ENCODE measurements at regions not wholly inside any gene's neighbourhood (a gene's known extent, or its start where the extent isn't known, plus 50 kb on each side); places are given as distances from the start of the nearest gene placed in this dataset.
"Not testable (repeated sequence)": the region's sequence is repeated elsewhere in the genome, so short reads cannot be mapped to it uniquely, and the experiment has no call there.

DNA sequence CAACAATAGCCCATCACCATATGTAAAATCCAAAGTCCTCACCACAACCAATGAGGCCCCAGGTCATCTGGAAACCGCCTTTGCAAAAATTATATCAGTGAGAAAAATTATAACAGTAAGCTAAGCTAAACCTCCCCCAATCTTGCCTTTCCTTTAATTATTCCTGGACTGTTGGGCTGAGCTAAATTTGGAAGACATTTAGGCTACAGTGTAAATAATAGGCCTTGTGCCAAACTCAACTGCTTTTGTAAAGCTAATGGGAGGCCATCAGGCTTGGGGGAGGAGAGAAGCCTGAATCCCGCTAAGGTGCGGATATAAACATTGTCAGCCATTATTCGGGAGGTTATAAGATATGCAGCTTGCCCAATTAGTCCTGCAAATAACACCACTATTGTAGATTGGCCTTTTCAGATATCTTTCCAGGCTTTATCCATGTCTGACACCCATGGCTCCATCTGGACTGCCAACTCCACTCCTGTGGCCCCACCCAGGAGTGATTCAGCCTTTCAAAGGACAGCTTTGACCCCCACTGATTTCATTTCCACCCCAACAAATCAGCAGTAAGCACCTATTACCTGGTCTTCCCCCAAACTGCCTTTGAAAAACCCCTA, 53.0 kb upstream of the CA12 start:
- DNase-seq, result no peak

DNA sequence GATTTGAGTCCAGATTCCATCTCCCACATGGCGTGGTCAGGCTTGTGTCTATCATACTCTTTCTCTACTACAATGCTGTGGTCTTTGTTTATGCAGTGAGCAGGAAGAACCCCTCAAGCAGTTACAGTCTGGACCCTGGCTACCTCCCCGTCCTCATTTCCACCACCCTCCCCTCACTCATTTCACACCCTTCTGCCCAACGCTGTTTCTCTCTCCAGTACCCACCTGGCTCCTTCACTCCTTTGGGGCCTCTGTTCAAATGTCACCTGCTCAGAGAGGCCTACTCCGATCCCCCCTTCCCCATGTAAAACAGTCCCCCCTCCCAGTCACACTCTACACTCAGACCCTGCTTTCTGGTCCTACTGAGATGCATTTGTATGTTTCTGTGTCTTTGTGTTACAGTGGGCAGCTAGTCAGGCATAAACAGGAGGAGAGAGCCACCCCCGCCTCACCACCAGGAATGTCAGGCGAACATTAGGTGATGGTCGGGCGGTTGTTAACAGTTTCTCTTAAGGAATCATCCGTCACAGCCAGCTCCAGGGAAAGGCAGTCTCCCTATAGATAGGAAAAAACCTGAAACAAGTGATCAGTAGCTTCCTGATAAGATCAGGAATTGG, 53.7 kb upstream of the CA12 start:
- no peak for DNase-seq

DNA sequence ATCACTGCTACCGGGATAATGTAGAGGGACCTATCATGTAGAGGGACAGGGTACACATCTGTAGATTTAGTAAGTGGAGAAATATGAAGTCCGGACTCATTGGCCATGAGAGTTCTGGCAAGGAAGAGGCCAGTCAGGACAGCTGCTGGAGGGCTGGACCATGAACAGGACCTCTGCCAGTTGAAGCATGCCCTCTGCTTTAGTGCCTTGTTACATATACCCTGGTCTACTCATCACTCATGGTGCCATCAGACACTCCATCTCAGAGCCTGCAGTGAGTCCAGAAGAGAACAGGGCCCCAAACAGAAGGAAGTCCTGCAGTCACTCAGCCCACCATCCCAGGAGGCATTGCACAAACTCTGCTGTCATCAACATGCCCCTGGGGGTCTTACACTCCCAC, 54.7 kb upstream of the CA12 start:
- no peak for DNase-seq

DNA sequence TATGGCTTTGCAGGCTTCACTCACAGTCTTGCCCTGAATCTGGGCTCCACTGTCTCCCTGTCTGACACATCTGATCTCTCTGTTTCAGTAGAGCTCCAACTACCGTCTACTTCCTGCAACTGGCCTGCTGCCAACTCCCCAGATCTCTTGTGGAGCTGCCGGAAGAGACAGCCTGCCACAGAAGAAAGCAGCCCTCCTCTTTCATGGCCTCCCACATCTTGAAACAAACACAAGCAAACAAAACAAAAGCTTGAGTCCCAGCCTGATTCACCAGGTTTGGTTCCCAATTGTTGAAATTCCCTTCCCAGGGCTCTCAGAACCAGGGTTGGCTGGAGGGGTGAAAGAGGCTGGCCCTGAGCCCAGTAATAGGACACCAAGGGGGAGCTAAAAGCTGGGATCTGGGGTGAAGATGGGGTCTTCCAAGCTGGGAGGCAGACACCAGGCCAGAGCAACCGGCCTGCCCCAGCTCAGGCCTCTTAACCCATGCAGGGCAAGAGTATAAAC, 55.3 kb upstream of the CA12 start:
- peak; percentile 69 to 77 for DNase-seq

DNA sequence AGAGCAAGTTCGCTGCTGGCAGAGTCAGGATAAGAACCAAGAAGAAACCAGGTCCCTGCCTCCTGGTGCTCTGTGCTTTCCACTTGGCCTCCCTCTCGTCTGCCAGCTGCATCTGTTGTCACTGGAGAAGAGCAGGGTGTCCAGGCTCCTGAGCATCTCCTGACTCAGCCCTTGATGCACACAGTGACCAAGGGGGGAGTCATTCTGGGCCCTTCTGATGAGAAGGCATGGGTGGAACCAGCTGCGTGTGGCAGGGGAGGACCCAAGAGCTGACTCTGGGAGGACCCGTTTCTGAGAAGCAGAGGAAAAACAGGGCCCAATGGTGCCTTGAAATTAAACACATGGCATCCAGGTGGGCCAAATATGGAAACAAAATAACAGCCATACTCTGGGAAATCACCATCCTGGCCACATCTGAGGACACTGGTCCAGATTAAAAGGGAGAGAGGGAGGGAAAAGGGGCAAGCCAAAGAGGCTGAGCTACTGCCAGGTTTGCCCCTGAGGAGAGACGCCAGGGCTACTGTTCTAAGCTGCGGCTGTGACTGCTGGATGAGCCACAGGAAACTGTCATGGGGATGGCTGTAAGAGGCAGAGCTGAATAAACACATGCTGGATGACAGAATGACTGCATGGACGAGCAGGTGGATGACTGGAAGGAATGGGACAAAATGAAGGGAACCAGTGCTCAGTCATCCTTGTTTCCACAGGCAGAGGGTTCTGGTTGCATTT, 58.1 kb upstream of the CA12 start:
- DNase-seq, result no peak

DNA sequence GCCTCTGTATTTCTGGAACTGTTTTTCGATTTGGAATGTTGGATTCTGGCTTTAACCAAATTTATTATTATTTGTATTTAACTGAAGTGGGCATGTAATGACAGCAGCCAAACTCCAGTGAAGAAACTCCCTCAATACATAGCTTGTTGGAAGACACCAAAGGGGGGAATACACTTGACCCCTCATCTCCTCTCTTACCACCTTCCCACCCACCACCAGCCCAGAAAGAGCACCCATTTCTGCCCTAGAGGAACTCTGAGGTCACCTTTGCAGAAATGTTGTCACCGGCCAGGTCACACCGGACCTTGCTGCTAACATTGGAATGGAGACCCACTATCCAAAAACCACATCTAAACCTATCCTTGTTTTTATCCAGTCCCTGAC, 58.6 kb upstream of the CA12 start:
- DNase-seq, result no peak

DNA sequence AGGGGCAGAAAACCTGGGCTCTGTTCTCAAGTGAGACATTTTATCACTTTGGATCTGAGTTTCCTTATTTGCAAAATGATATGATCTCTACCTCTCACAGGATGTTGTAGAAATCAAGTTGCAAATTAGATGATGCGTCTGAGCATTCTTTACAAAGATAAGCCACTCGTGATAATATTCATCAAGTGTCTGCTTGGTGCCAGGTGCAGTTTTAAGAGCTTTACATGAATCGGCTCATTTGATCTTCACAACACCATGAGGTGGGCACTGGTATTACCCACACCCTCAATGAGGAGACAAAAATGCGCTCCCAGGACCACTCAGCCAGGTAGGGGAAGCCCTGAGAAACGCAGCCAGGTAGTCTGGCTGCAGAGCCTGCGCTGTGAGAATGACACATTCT, 59.1 kb upstream of the CA12 start:
- DNase-seq, result no peak

DNA sequence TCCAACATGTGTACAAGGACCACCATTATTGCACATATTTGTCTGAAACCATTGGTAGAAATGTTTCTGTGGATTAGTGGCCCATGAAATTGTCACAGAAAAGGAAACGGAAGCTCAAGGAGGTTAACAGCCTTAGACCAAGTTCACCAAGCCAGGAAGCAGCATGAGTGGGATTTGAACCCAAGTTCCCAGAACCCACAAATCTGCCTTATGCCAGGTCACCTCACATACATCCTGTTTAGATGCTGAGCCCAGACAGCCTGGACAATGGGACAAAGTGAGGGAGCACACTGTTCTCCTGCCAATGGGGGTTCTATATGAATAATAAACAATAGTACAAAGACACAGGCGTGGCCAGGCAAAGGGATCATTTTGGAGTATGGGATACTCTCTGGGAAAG, 59.6 kb upstream of the CA12 start:
- no peak for DNase-seq

DNA sequence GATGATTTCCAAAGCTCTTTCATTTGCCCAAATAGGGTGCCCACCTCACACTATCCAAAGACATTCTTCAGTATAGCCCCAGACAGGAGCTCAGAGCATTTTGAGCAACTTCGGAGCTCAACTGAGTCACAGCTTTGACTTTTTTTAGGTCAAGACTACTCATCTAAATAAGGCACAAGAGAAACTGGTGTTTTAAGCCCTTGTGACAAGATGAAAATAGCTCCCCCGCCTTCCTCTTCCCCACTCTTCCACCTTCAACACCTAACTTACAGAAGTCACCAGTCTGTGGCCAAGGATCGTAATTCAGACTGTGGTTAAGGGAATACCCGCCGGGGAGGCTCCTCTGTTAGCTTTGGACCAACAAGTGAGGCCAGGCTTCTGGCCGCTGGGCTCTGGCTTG, 60.4 kb upstream of the CA12 start:
- no peak for DNase-seq

DNA sequence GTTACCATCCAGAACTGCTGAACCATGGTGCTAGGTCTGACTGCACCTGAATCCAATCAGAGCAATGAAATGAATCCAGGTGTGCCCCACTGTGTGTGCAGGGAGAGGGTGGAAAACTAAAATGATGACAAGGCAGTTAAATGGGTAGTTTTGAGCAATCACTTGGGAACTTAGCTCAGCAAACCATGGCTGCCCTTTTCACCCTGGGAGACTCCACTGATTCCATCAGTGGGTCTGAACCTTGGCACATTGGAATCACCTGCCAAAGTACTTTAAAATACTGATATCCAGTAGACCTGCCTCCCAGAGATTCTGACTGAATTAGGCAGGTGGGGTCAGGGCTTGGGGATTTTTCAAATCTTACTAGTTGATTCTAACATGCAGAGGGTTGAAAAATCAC, 59.8 kb upstream of the USP3 start:
- no peak for DNase-seq

DNA sequence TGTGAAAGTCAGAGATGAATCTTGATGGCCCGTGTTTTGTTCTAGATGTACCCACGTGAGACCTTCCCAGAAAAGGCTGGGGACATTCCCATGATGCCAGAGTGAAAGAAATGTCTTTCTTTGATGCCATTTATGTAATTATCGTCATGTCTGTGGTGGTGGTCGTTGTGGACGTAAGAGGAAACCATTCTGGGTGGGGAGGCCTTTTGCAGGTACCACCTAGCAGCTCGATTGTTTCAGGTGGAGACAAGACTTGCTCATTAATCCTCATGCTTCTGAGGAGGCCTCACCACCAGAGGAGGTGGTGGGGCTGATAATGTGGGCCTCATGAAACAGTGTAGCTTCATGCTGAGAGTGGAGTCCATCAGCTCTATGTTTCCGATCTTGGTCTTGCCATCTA, 58.1 kb upstream of the USP3 start:
- DNase-seq, result no peak

DNA sequence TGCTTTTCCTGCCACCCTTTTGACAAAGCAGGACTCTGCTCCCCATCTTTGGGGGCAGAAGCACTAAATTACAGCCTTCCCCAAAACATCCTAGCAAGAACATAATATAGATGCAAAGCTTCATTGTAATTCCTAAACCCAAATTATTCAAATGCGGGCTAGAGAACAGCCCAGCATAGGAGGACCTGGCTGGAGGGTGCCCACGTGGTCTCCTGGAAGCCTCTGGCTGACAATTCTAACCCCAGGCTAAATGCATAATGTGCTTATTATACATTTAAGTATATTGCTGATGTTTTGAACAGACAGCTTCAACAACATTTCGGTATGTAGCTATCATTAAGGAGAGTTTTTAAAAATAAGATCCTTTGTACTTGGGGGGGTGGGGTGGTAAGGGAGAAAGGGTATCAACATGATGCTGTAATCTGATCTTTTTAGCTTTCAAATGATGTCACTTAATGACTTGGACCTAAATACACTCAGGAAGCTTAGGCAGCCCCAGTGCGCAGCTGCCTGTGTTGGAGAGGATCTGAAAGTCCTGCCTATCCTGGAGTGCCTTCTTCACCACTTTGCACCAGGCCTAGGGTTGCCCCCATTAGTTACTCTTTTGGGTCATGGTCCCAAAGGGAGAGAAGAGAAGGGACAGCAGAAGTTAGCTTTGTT, 57.2 kb upstream of the USP3 start:
- DNase-seq, result no peak

DNA sequence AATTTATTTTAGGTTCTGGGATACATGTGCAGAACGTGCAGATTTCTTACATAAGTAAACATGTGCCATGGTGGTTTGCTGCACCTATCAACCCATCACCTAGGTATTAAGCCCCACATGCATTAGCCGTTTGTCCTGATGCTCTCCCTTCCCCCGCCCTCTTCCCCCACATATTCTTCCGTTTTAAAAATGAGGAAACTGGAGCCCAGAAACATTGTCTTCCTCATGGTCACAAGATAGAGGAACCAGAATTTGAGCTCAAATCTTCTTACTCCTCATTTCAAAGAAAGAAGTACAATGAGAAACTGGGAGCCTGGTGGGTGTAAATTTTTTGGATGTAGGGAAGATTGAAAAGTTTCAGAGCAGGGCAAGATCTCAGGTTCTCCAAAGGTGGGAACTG, 56.1 kb upstream of the USP3 start:
- DNase-seq, result no peak

DNA sequence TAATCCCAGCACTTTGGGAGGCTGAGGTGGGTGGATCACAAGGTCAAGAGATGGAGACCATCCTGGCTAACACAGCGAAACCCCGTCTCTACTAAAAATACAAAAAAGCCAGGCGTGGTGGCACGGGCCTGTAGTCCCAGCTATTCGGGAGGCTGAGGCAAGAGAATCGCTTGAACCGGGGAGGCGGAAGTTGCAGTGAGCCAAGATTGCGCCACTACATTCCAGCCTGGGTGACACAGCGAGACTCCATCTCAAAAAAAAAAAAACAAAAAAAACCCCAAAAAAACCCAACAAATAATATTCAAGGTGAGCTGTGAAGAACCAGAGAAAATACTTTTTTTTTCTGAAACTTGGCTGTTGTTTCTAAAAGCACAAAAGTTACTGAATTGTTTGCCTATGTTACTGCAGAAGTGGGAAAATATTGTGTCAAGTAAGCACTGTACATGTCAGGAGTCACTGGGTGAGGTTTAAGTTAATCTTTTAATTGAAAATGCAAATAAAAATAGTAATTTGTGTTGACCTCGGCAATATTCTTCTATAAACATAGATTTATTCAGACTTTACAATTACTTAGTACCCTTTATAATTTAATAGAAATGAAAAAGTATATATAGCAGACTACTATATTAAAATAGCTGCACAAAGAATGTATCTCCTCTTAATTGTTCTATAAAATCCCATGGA, 55.4 kb upstream of the USP3 start:
- not testable (repeated sequence) for DNase-seq

DNA sequence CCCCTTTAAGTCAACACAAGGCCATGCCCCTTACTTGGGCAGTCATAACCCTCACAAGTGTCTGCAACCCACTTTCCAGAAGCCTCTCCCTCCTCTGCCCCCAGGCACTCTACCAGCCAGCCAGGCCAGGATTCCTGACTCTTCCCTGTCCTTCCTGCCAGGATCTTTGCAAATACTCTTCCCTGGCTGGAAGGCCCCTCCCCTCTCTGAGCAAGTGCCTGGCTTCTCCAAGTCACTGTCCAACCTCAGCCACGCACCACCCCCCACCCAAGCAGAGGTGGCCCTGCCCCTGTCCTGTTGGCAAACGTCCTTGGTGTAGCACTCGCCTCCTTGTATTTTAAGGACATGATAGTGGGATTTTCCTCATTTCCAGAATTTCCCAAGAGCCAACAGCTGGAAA, 54.7 kb upstream of the USP3 start:
- DNase-seq, result no peak

DNA sequence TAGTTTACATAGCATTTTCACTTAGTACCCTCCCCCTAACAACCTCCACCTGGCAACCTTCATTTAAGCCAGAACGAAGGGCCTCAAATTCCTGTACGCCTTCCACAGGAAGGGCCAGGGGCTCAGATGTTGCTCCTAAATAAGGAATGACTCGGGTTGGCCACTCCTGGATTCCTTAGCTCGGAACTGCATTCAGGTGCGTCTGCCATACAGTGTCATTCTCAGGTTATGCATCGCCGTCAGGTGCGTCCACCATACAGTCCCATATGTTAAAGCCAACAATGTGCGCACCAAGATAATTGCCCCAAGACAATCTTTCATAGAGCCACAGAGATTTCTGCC, 53.5 kb upstream of the USP3 start:
- no peak for DNase-seq

DNA sequence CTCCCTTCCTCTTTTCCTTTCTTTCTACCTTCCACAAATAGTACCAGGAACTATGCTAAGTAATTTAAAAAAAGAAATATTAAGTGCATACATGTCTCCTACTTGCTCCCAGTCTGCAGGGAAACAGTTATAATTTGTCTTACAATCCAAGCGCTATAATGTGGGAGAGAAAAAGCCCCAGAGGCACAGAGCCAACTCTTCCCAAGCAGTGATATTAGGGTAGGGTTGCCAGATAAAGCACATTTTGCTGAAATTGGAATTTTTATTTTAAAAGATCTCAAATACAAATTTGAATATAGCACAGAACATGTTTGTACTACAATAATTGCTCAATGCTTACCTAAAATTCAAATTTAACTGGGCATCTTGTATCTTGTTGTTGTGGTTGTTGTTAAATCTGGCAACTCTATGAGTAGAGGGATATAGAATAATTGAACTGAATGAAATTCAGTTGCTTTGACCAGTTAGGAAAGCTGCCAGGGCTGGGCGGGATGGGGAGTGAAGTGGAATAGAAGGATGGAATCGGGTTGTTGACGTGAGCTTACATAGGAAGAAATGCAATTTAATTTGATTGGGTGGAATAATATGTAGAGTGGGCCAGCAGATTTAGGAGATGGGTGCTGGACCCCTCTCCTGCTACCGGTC, 52.6 kb upstream of the USP3 start:
- DNase-seq, result no peak

DNA sequence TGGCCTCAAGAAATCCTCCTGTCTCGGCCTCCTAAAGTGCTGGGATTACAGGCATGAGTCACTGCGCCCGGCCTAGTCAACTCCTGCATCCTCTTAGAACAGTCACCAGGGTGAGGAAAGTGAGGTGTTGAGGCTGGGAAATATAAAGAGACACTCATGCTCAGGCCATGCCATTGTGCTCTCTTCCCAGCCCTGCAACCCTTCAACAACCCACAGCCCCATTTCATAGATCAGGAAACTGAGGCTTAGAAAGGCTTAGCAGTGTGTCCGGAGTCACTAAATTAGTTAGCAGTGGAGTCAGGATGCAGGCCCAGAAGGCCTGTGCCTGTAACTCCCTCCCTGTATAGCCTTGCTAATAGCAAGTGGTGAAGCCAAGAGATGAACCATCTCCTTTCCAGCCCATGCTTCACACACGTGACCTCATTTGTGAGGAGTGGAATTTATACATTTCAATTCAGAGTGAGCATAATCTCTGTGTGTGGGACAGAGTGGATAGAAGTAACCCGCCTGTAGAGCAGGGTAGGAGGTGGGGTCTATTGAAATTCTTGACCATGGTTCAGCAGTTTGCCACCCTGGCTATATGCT, 51.7 kb upstream of the USP3 start:
- DNase-seq, result no peak

DNA sequence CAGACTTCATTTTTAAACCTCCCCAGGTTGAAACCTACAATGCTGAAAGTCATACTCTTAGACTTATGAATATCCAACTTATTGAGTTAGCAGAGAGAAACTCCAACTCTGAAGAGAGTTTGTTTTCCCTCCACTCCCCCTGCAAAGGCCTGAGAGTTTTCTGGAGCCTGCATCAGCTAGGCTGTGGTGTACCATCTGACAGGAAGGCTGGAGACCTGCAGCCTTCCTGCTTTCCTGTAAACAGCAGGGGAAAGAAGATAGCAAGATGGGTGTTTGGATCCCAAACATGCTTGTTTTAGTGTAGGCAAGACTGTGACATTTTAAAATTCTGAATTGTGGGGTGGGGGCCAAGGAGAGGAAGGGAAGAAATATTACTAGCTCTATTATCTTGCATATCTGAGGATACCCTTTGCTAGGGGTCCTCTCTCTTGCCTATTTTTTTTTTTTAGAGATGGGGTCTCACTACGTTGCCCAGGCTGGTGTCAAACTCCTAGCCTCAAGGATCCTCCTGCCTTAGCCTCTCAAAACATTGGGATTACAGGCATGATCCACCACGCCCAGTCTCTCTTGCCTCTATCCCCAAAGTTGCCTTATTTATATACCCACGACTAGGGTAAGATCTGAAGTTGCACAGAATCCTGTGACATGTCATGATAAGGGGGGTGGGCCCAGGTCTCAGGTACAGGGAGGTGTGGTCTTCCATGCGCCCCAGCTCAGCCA, 51.0 kb upstream of the USP3 start:
- no peak for DNase-seq

DNA sequence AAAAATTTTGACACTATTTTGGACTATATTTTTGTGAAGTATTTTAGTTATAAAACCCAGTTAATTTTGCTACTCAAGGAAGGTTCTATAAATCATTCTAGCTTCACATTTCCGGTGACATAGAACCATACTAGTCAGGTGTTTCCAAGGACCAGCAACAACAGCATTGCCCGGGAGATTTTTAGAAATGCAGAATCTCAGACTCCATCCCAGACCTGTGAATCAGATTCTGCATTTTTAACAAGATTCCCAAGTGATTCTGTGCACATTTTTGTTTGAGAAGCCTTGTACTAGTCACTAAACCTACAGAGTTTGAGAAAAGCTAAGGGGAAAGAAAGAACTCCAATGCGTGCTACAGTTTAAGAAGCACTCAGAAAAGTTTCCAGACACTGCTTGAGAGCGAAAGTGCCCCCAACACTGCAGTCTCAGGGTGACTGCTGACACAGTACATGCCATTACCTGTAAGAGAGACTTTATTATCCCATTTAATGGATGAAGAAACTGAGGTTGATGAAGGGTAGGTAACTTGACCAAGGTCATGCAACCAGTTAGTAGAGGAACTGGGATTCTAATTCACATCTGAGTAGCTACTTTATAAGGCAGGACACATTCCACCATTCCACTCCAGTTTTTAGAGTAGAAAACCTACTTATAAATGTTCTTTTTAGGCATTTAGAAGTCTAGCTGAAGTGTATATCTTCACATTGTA, 49.7 kb upstream of the USP3 start:
- DNase-seq, result no peak
